ENCODE measurements at regions not wholly inside any gene's neighbourhood (a gene's known extent, or its start where the extent isn't known, plus 50 kb on each side); places are given as distances from the start of the nearest gene placed in this dataset.
"Not testable (repeated sequence)": the region's sequence is repeated elsewhere in the genome, so short reads cannot be mapped to it uniquely, and the experiment has no call there.

- no peak for DNase-seq (ENCODE audit: low spot score)
- intact Hi-C loops (cut with DNase I) = no loop called here
These were observed 94.5 kb upstream of the TBC1D5 start for GRCh38 chr3:17836919-17837318.

- intact Hi-C loops (cut with DNase I) = no loop called here
These were observed 93.7 kb upstream of the TBC1D5 start for GRCh38 chr3:17836092-17836491.

GRCh38 chr3:17833786-17834559 is 91.5 kb upstream of the TBC1D5 start:
- no peak for DNase-seq (ENCODE audit: low spot score)
- intact Hi-C loops (cut with DNase I) = no loop called here

More at GRCh38 chr3:17836092-17836491, 93.7 kb upstream of the TBC1D5 start:
- no peak for DNase-seq (ENCODE audit: low spot score)

GRCh38 chr3:17832016-17832415 is 89.6 kb upstream of the TBC1D5 start:
- intact Hi-C loops (cut with DNase I) = no loop called here

GRCh38 chr3:17831366-17831765 is 88.9 kb upstream of the TBC1D5 start:
- intact Hi-C loops (cut with DNase I) = no loop called here

More at GRCh38 chr3:17832016-17832415, 89.6 kb upstream of the TBC1D5 start:
- no peak for DNase-seq (ENCODE audit: low spot score)

GRCh38 chr3:17830788-17831187 is 88.4 kb upstream of the TBC1D5 start:
- DNase-seq (ENCODE audit: low spot score) = no peak
- intact Hi-C loops (cut with DNase I) = no loop called here

More at GRCh38 chr3:17831366-17831765, 88.9 kb upstream of the TBC1D5 start:
- no peak for DNase-seq (ENCODE audit: low spot score)

- no peak for DNase-seq (ENCODE audit: low spot score)
- intact Hi-C loops (cut with DNase I) = no loop called here
These were observed 86.0 kb upstream of the TBC1D5 start for GRCh38 chr3:17828388-17828787.

- DNase-seq (ENCODE audit: low spot score) = no peak
- intact Hi-C loops (cut with DNase I) = no loop called here
These were observed 82.9 kb upstream of the TBC1D5 start for GRCh38 chr3:17825298-17825697.

GRCh38 chr3:17823816-17824215 is 81.4 kb upstream of the TBC1D5 start:
- DNase-seq (ENCODE audit: low spot score) = no peak
- intact Hi-C loops (cut with DNase I) = no loop called here

GRCh38 chr3:17823036-17823435 is 80.6 kb upstream of the TBC1D5 start:
- no peak for DNase-seq (ENCODE audit: low spot score)
- intact Hi-C loops (cut with DNase I) = no loop called here

GRCh38 chr3:17820704-17821103 is 78.3 kb upstream of the TBC1D5 start:
- no peak for DNase-seq (ENCODE audit: low spot score)
- intact Hi-C loops (cut with DNase I) = no loop called here

GRCh38 chr3:17820275-17820674 is 77.8 kb upstream of the TBC1D5 start:
- intact Hi-C loops (cut with DNase I) = no loop called here
- no peak for DNase-seq (ENCODE audit: low spot score)

GRCh38 chr3:17817973-17818372 is 75.5 kb upstream of the TBC1D5 start:
- intact Hi-C loops (cut with DNase I); DNase-seq (ENCODE audit: low spot score): not testable (repeated sequence)

GRCh38 chr3:17817545-17817944 is 75.1 kb upstream of the TBC1D5 start:
- intact Hi-C loops (cut with DNase I) = no loop called here
- no peak for DNase-seq (ENCODE audit: low spot score)

- intact Hi-C loops (cut with DNase I) = not testable (repeated sequence)
These were observed 74.4 kb upstream of the TBC1D5 start for GRCh38 chr3:17816839-17817238.

GRCh38 chr3:17812328-17812727 is 69.9 kb upstream of the TBC1D5 start:
- DNase-seq (ENCODE audit: low spot score); intact Hi-C loops (cut with DNase I): not testable (repeated sequence)

More at GRCh38 chr3:17816839-17817238, 74.4 kb upstream of the TBC1D5 start:
- not testable (repeated sequence) for DNase-seq (ENCODE audit: low spot score)

GRCh38 chr3:17811646-17812045 is 69.2 kb upstream of the TBC1D5 start:
- intact Hi-C loops (cut with DNase I) = no loop called here
- DNase-seq (ENCODE audit: low spot score) = no peak

GRCh38 chr3:17810759-17811158 is 68.3 kb upstream of the TBC1D5 start:
- intact Hi-C loops (cut with DNase I) = no loop called here
- no peak for DNase-seq (ENCODE audit: low spot score)

- no peak for DNase-seq (ENCODE audit: low spot score)
- intact Hi-C loops (cut with DNase I) = no loop called here
These were observed 66.6 kb upstream of the TBC1D5 start for GRCh38 chr3:17808994-17809393.

- DNase-seq (ENCODE audit: low spot score) = no peak
- intact Hi-C loops (cut with DNase I) = no loop called here
These were observed 64.4 kb upstream of the TBC1D5 start for GRCh38 chr3:17806876-17807275.

- no peak for DNase-seq (ENCODE audit: low spot score)
- intact Hi-C loops (cut with DNase I) = no loop called here
These were observed 63.8 kb upstream of the TBC1D5 start for GRCh38 chr3:17806201-17806600.

Measured in cardiac septum (tissue), 1 donor.